H9 (cell line): ENCODE measurements at regions not wholly inside any gene's neighbourhood (a gene's known extent, or its start where the extent isn't known, plus 50 kb on each side); places are given as distances from the start of the nearest gene placed in this dataset.

Experiments
- DNase-seq: peaks from one replicate; pipeline ENCODE4 v3.0.0-alpha.2; 2017
- H2AFZ ChIP-seq: one replicate; pipeline ENCODE4 v1.6.1; 2013; ENCODE audit warnings: mild to moderate bottlenecking, low read length, control low read depth, moderate library complexity
- H2AK5ac ChIP-seq: 2 replicates; pipeline ENCODE4 v1.6.1; 2013; ENCODE audit warnings: low read length, control low read depth, mixed read lengths; ENCODE audit not compliant: insufficient read length
- H2BK120ac ChIP-seq: one replicate; pipeline ENCODE4 v1.6.1; 2013; ENCODE audit warnings: low read depth, mild to moderate bottlenecking, low read length, control low read depth, inconsistent platforms; ENCODE audit not compliant: poor library complexity, severe bottlenecking
- H2BK12ac ChIP-seq: 2 replicates; pipeline ENCODE4 v1.6.1; 2013; ENCODE audit warnings: low read length, control low read depth, mixed read lengths, low read depth; ENCODE audit not compliant: insufficient read length
- H2BK15ac ChIP-seq: 2 replicates; pipeline ENCODE4 v1.6.1; 2013; ENCODE audit warnings: low read depth, low read length, control low read depth
- H2BK20ac ChIP-seq: one replicate; pipeline ENCODE4 v1.6.1; 2013; ENCODE audit warnings: low read depth, mild to moderate bottlenecking, low read length, control low read depth, inconsistent platforms; ENCODE audit not compliant: poor library complexity, severe bottlenecking
- H2BK5ac ChIP-seq: 2 replicates; pipeline ENCODE4 v1.6.1; 2013; ENCODE audit warnings: low read length, control low read depth, mixed read lengths; ENCODE audit not compliant: insufficient read length
- H3K14ac ChIP-seq: 2 replicates; pipeline ENCODE4 v1.6.1; 2013; ENCODE audit warnings: low read length, control low read depth; ENCODE audit not compliant: insufficient read depth
- H3K18ac ChIP-seq: 2 replicates; pipeline ENCODE4 v1.6.1; 2013; ENCODE audit warnings: low read depth, mild to moderate bottlenecking, mixed read lengths, low read length, control low read depth; ENCODE audit not compliant: insufficient read length
- H3K23ac ChIP-seq: 2 replicates; pipeline ENCODE4 v1.6.1; 2013; ENCODE audit warnings: low read length, control low read depth, mixed read lengths, low read depth; ENCODE audit not compliant: insufficient read length
- H3K23me2 ChIP-seq: 2 replicates; pipeline ENCODE4 v1.6.1; 2013; ENCODE audit warnings: low read depth, mild to moderate bottlenecking, mixed read lengths, low read length, control low read depth; ENCODE audit not compliant: insufficient read length, poor library complexity, severe bottlenecking
- H3K27ac ChIP-seq: 2 replicates; pipeline ENCODE4 v1.5.1; 2013; ENCODE audit warnings: low read length, control low read depth, mixed read lengths, low read depth; ENCODE audit not compliant: insufficient read length
- H3K27me3 ChIP-seq: 2 replicates; pipeline ENCODE4 v1.6.1; 2013; ENCODE audit warnings: low read length, control low read depth, inconsistent platforms; ENCODE audit not compliant: insufficient read depth
- H3K4ac ChIP-seq: 2 replicates; pipeline ENCODE4 v1.6.1; 2013; ENCODE audit warnings: low read depth, mild to moderate bottlenecking, control low read depth, inconsistent platforms, low read length, moderate library complexity
- H3K4me1 ChIP-seq: 2 replicates; pipeline ENCODE4 v1.6.1; 2013; ENCODE audit warnings: low read length, control low read depth, inconsistent platforms; ENCODE audit not compliant: insufficient read depth
- H3K4me2 ChIP-seq: 2 replicates; pipeline ENCODE4 v1.6.1; 2013; ENCODE audit warnings: low read length, control low read depth, mixed read lengths; ENCODE audit not compliant: insufficient read length, insufficient read depth
- H3K56ac ChIP-seq: 2 replicates; pipeline ENCODE4 v1.6.1; 2013; ENCODE audit warnings: low read depth, mild to moderate bottlenecking, mixed read lengths, low read length, control low read depth; ENCODE audit not compliant: insufficient read length
- H3K79me1 ChIP-seq: 2 replicates; pipeline ENCODE4 v1.6.1; 2013; ENCODE audit warnings: low read depth, mild to moderate bottlenecking, moderate library complexity, low read length, control low read depth, inconsistent platforms; ENCODE audit not compliant: insufficient read depth, poor library complexity, severe bottlenecking
- H3K79me2 ChIP-seq: 2 replicates; pipeline ENCODE4 v1.6.1; 2013; ENCODE audit warnings: low read length, control low read depth, inconsistent platforms; ENCODE audit not compliant: insufficient read depth
- H3K9ac ChIP-seq: 2 replicates; pipeline ENCODE4 v1.6.1; 2013; ENCODE audit warnings: low read length, control low read depth, mixed read lengths; ENCODE audit not compliant: insufficient read length; ENCODE audit errors: extremely low read depth
- H3K9me3 ChIP-seq: one replicate; pipeline ENCODE4 v1.6.1; 2013; ENCODE audit warnings: low read depth, low read length, inconsistent platforms; ENCODE audit not compliant: control insufficient read depth
- H3T11ph ChIP-seq: one replicate; pipeline ENCODE4 v1.6.1; 2013; ENCODE audit warnings: mild to moderate bottlenecking, low read length, control low read depth, inconsistent platforms
- H4K20me1 ChIP-seq: one replicate; pipeline ENCODE4 v1.6.1; 2013; ENCODE audit not compliant: control insufficient read depth, insufficient read length, insufficient read depth
- H4K5ac ChIP-seq: 2 replicates; pipeline ENCODE4 v1.6.1; 2013; ENCODE audit warnings: low read depth, mild to moderate bottlenecking, mixed read lengths, low read length, control low read depth; ENCODE audit not compliant: insufficient read length
- H4K8ac ChIP-seq: replicated peaks from 2 replicates; pipeline ENCODE4 v1.6.1; 2013; ENCODE audit warnings: low read length, control low read depth, mixed read lengths, low read depth; ENCODE audit not compliant: insufficient read length
- H4K91ac ChIP-seq: 2 replicates; pipeline ENCODE4 v1.6.1; 2013; ENCODE audit warnings: low read depth, mild to moderate bottlenecking, moderate library complexity, mixed read lengths, low read length, control low read depth; ENCODE audit not compliant: insufficient read length
- H3K27ac Mint-ChIP-seq, 3 experiments: 2 replicates in 2 of 3; 3 replicates in 1 of 3; pipeline ENCODE4 v1.8.0; 2020 to 2021; ENCODE audit warnings: mixed read lengths in 3 of 3, mild to moderate bottlenecking in 1 of 3, moderate library complexity in 1 of 3
- H3K27me3 Mint-ChIP-seq: 2 replicates; pipeline ENCODE4 v1.8.0; 2021; ENCODE audit warnings: low read depth, mild to moderate bottlenecking, moderate library complexity, mixed read lengths
- H3K36me3 Mint-ChIP-seq, 3 experiments: 2 replicates in 2 of 3; 3 replicates in 1 of 3; pipeline ENCODE4 v1.8.0; 2020 to 2021; ENCODE audit warnings: low read depth in 3 of 3, mixed read lengths in 3 of 3; ENCODE audit not compliant: insufficient read depth in 1 of 3
- H3K4me1 Mint-ChIP-seq, 2 experiments: 2 replicates each; pipeline ENCODE4 v1.8.0; 2020; ENCODE audit warnings: mixed read lengths in 2 of 2
- H3K4me3 Mint-ChIP-seq, 2 experiments: 2 replicates in 1 of 2; 3 replicates in 1 of 2; pipeline ENCODE4 v1.8.0; 2020 to 2021; ENCODE audit warnings: mild to moderate bottlenecking in 2 of 2, mixed read lengths in 2 of 2, moderate library complexity in 1 of 2
- H3K9me3 Mint-ChIP-seq, 2 experiments: 2 replicates in 1 of 2; 3 replicates in 1 of 2; pipeline ENCODE4 v1.8.0; 2020; ENCODE audit warnings: mild to moderate bottlenecking in 2 of 2, mixed read lengths in 2 of 2, moderate library complexity in 1 of 2
- WGBS: extraction: QIAGEN DNeasy Blood & Tissue Kit; methylation state at CpG from one replicate; pipeline ENCODE4 v1.1.7; 2013; ENCODE audit warnings: missing lambda C conversion rate, low lambda C conversion rate, mixed read lengths; ENCODE audit not compliant: insufficient read length; ENCODE audit errors: extremely low coverage; 5-methylcytosine and 5-hydroxymethylcytosine counted together
- TF ChIP-seq, protein P1 (sequence below): fragments of 200-600 bp; sonication (generic); conservative IDR thresholded peaks from 3 replicates; pipeline ENCODE4 v1.8.0; 2021; ENCODE audit warnings: antibody characterized with exemption, mild to moderate bottlenecking

DNA sequence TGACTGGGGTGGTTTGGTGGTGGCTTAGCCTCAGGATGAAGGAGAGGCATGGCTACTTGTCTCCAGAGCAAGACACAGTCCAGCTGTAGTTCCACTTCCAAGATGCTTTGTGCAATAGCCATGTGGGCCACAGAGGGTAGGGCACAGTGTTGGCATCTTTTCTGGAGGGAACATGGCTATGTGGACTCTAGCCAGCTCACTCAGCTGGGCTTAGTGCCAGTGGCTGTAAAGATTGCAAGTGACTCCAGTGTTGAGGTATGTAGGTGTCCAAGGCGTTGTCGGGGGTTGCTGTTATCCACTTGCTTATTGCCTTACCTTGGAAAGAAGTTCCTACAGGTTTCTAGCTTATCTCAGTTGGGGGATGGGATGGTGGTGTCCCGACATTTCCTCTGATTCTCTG is 233.4 kb downstream of the CD109 start:
- Histone ChIP-seq H3K9ac (no peak overlapping the region), H3K18ac (no peak overlapping the region), H3K4me1 (no peaks in the 10 kb centered on the region), H4K91ac (no peak overlapping the region), H4K5ac (no peak overlapping the region), H2AK5ac (no peak overlapping the region), H3K14ac (no peak overlapping the region; the same call in 1 of the 2 replicates), H3K27me3 (no peaks in the 10 kb centered on the region), H3K27ac (no peak overlapping the region), H2BK15ac (no peak overlapping the region), H3K79me1 (no peaks in the 10 kb centered on the region), H2BK120ac (no peak overlapping the region), H2AFZ (no peak overlapping the region), H2BK20ac (no peak overlapping the region), H3K9me3 (no peaks in the 10 kb centered on the region), H3K56ac (no peak overlapping the region), H3K23ac (no peak overlapping the region), H4K8ac (no peak overlapping the region), H3K4me2 (no peak overlapping the region), H3K79me2 (no peaks in the 10 kb centered on the region), H3T11ph (no peak overlapping the region), H2BK12ac (no peak overlapping the region), H2BK5ac (no peak overlapping the region), H4K20me1 (no peaks in the 10 kb centered on the region), H3K23me2 (no peaks in the 10 kb centered on the region), H3K4ac (no peak overlapping the region)
- Mint-ChIP-seq H3K27me3 (peaks cover 2% of the 10 kb centered on the region; the same call in 1 of the 2 replicates), H3K27ac (no peak overlapping the region), H3K4me3 (no peak overlapping the region), H3K9me3 (peaks cover 5 to 6% of the 10 kb centered on the region in 2 experiments; a peak in 4 of 5 replicates), H3K4me1 (no peaks in the 10 kb centered on the region), H3K36me3 (no peaks in the 10 kb centered on the region)
- TF ChIP-seq, protein P1, sequence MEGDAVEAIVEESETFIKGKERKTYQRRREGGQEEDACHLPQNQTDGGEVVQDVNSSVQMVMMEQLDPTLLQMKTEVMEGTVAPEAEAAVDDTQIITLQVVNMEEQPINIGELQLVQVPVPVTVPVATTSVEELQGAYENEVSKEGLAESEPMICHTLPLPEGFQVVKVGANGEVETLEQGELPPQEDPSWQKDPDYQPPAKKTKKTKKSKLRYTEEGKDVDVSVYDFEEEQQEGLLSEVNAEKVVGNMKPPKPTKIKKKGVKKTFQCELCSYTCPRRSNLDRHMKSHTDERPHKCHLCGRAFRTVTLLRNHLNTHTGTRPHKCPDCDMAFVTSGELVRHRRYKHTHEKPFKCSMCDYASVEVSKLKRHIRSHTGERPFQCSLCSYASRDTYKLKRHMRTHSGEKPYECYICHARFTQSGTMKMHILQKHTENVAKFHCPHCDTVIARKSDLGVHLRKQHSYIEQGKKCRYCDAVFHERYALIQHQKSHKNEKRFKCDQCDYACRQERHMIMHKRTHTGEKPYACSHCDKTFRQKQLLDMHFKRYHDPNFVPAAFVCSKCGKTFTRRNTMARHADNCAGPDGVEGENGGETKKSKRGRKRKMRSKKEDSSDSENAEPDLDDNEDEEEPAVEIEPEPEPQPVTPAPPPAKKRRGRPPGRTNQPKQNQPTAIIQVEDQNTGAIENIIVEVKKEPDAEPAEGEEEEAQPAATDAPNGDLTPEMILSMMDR, result no peak
- DNase-seq, result no peak
- WGBS, result no CpG with 5 or more reads among the region's 3 CpGs
